Stomach (tissue), 8 donors: ENCODE measurements at regions not wholly inside any gene's neighbourhood (a gene's known extent, or its start where the extent isn't known, plus 50 kb on each side); places are given as distances from the start of the nearest gene placed in this dataset.

ENCODE experiments used
- DNase-seq, 2 donors: peaks; one replicate each; pipeline versions ENCODE4 v3.0.0 to v3.0.0-alpha.2; 2013 to 2019
- H3K27ac ChIP-seq, 5 donors: fragments of 200-600 bp in 4 of 5; sonication (generic) in 4 of 5; one replicate each; pipeline ENCODE4 v1.5.1; 2013 to 2019; ENCODE audit warnings: mild to moderate bottlenecking in 1 of 5, moderate library complexity in 1 of 5
- H3K27me3 ChIP-seq, 3 donors: fragments of 200-600 bp; sonication (generic); one replicate each; pipeline ENCODE4 v1.5.1; 2017 to 2019; ENCODE audit warnings: mixed run types in 1 of 3
- H3K36me3 ChIP-seq, 4 donors: fragments of 200-600 bp; sonication (generic); 1 replicate in 3 of 4; 2 replicates in 1 of 4; pipeline ENCODE4 v1.5.1; 2016 to 2019
- H3K4me1 ChIP-seq, 4 donors: fragments of 200-600 bp; sonication (generic); one replicate each; pipeline ENCODE4 v1.5.1; 2016 to 2019
- H3K4me3 ChIP-seq, 4 donors: fragments of 200-600 bp; sonication (generic) in 3 of 4; one replicate each; pipeline ENCODE4 v1.5.1; 2016 to 2019; ENCODE audit warnings: mild to moderate bottlenecking in 1 of 4
- H3K9me3 ChIP-seq, 4 donors: fragments of 200-600 bp; sonication (generic); one replicate each; pipeline ENCODE4 v1.5.1; 2016 to 2019
- CTCF ChIP-seq, 7 experiments: fragments of 450-650 bp in 4 of 7; fragments of 200-600 bp in 3 of 7; sonication (generic) in 3 of 7; IDR thresholded peaks; one replicate each; pipeline ENCODE4 v1.5.1; 2016 to 2019; ENCODE audit warnings: antibody characterized with exemption in 7 of 7, control low read depth in 2 of 7, mild to moderate bottlenecking in 1 of 7
- EP300 ChIP-seq: sonication (generic); formaldehyde crosslinking; IDR thresholded peaks from one replicate; pipeline ENCODE4 v1.6.1; 2017; ENCODE audit warnings: antibody characterized with exemption
- POLR2A ChIP-seq, 4 donors: fragments of 450-650 bp; IDR thresholded peaks; one replicate each; pipeline ENCODE4 v1.6.1; 2016; ENCODE audit warnings: antibody characterized with exemption in 4 of 4, control low read depth in 2 of 4, mild to moderate bottlenecking in 1 of 4, moderate library complexity in 1 of 4
- POLR2AphosphoS5 ChIP-seq, 3 donors: sonication (generic); formaldehyde crosslinking; IDR thresholded peaks; one replicate each; pipeline ENCODE4 v1.6.1; 2016; ENCODE audit warnings: antibody characterized with exemption in 3 of 3
- WGBS, 5 donors: extraction: QIAGEN DNeasy Blood & Tissue Kit in 3 of 5; methylation state at CpG; one replicate each; pipeline versions ENCODE4 v1.1.5 to v1.1.7; 2013 to 2018; 5-methylcytosine and 5-hydroxymethylcytosine counted together
- intact Hi-C: fragments of 100-400 bp; cut with DNase I; formaldehyde crosslinking; loops from one replicate; pipeline ENCODE4 v1.15.1; 2023; ENCODE audit warnings: low total_unique reads
- donor health status: healthy with polysubstance abuse.
- donor health status: Bipolar disorder and iron deficiency.
- donor health status: healthy.

DNA sequence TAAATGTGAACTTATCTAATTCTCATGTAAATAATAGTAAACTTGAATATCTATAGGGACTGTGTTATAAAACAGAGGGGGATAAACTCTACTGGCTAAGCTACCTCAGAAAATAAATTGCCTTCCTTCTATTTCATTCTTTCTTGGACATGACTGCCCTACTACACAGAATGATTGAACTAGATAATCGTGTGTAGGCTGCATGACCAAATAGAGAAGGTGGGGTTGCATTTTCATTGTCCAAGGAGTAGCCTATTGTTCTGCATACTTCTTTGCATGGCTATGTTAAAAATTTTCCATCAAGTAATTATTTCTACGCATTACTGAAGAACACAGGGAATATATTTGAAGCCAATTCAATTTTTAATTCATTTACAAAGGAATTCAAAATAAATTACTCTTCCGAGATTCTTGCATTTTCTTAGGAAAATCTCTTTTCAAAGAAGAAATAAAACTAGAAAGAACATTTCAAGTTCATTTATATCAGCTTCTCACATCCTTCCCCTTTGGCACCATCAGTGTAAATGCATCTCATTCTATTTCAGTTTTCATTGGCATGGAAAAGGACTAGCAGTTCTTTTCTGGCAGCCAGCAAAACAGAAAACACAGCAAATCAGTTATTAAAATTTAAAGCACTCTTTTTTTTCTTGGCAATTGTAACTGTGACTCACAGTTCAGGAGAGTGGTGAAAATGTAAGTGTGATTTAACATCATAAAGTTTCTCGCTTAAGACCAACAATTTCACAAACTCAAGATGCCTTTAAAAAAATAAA is 714.7 kb downstream of the NCAM2 start:
- DNase-seq, result peak in 1 of 2 donors; percentile 41
- WGBS, 5 donors, result 62 to 73% (median 67%) methylated on average over 4 of the region's 4 CpGs
- Histone ChIP-seq H3K9me3 (no peaks in the 10 kb centered on the region), H3K27ac (no peak overlapping the region), H3K36me3 (no peaks in the 10 kb centered on the region), H3K27me3 (no peaks in the 10 kb centered on the region), H3K4me1 (no peaks in the 10 kb centered on the region), H3K4me3 (no peak overlapping the region)
- intact Hi-C loops, result no loop called here
- no peak for TF ChIP-seq EP300
- TF ChIP-seq CTCF (IDR thresholded peaks at IDR 0.05), result no peak
- no peak for TF ChIP-seq POLR2AphosphoS5 (IDR thresholded peaks at IDR 0.05)
- no peak for TF ChIP-seq POLR2A (IDR thresholded peaks at IDR 0.05)

DNA sequence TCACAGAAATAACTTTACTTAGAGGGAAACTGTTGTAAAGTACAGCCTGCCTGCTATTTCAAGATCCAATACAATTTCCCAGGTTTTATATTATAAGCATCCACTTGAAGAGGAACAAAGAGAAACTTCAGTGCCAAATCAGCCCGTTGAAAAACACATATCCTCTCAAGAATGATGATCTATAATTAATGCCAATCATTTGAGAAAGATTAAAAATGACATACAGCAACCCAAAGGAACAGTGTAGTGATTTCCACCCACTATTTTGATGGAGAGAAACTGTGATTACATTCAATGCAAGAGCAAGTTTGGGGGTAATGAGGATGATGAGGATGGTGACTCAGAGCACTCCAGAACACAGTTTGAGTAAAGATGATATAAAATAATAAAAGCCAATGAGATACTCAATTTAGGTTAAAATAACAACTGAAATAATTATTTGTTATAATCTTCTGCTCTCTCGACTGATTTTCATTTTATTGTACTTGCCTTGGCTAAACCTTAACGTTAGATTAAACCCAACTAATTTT is 715.5 kb downstream of the NCAM2 start:
- Histone ChIP-seq H3K9me3 (no peaks in the 10 kb centered on the region), H3K4me3 (no peak overlapping the region), H3K36me3 (no peaks in the 10 kb centered on the region), H3K27me3 (no peaks in the 10 kb centered on the region), H3K4me1 (no peaks in the 10 kb centered on the region), H3K27ac (no peak overlapping the region)
- intact Hi-C loops, result no loop called here
- DNase-seq, result no peak
- TF ChIP-seq CTCF (IDR thresholded peaks at IDR 0.05), result no peak
- TF ChIP-seq POLR2AphosphoS5 (IDR thresholded peaks at IDR 0.05), result no peak
- TF ChIP-seq POLR2A (IDR thresholded peaks at IDR 0.05), result no peak
- no peak for TF ChIP-seq EP300
- 59 to 82% (median 72%) methylated on average over 3 of the region's 3 CpGs for WGBS, 5 donors

DNA sequence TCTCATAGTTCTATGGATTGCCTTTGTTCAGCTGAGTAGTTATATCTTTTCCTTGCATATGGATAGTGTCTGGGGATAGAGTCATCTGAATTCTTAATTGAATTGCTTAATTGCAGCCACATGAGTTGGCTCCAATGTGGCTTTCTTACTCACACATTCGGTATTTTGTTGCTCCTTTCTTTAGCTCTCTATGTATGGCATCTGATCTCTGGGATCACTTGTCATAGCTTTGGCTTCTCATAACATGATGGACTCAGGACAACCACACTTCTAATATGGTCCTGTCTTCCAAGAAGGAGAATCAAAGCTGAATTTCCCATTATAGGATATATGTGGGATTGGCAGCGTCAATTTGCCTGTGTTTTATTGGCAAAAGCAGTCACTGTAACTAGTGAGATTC is 716.2 kb downstream of the NCAM2 start:
- intact Hi-C loops, result no loop called here
- no peak overlapping the region for H3K4me3 ChIP-seq
- TF ChIP-seq POLR2AphosphoS5 (IDR thresholded peaks at IDR 0.05) (no peak), CTCF (IDR thresholded peaks at IDR 0.05) (no peak), EP300 (no peak), POLR2A (IDR thresholded peaks at IDR 0.05) (no peak)
- no peaks in the 10 kb centered on the region for H3K27me3 ChIP-seq
- no peak overlapping the region for H3K27ac ChIP-seq
- DNase-seq, result no peak
- H3K4me1 ChIP-seq, result no peaks in the 10 kb centered on the region
- 67 to 82% (median 78%) methylated on average over 2 of the region's 2 CpGs for WGBS, 5 donors
- H3K9me3 ChIP-seq, result no peaks in the 10 kb centered on the region
- H3K36me3 ChIP-seq, result no peaks in the 10 kb centered on the region

DNA sequence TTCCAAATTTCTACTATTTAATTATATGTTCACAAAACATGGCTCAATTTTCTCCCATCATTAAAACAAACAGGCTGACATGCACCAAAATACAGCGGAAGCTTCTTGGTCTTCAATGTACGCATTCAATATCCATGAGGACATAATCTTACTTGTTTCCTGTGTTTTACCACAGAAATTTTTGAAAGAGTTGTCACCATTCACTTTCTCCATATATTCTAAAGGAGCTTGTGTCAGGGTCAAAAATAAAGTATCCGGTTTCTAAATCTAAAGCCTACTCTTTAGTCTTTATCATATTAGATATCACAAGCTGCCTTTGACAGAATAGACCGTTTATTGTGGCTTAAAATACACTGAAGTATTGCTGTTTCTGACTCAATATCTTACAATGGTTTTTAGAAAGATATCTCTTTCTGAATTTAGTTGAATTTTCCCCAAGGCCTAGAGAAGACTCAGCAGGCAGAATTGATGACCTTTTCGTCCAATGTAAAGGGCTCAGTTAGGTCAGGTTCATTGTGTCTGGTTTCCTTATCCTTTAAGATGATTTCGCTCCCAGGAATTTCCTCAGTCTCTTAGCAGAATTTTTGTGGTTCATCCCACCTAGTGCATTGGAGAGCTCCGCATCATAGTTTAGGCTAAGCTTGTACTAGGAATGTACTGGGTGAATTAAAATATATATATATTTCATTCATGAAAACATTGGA is 717.2 kb downstream of the NCAM2 start:
- Histone ChIP-seq H3K9me3 (no peaks in the 10 kb centered on the region), H3K36me3 (no peaks in the 10 kb centered on the region), H3K27ac (no peak overlapping the region), H3K27me3 (no peaks in the 10 kb centered on the region), H3K4me3 (no peak overlapping the region), H3K4me1 (no peaks in the 10 kb centered on the region)
- intact Hi-C loops, result no loop called here
- no peak for DNase-seq
- TF ChIP-seq POLR2A (IDR thresholded peaks at IDR 0.05) (no peak), EP300 (no peak), POLR2AphosphoS5 (IDR thresholded peaks at IDR 0.05) (no peak), CTCF (IDR thresholded peaks at IDR 0.05) (no peak)
- 81 to 85% (median 84%) methylated on average over 7 of the region's 7 CpGs for WGBS, 5 donors
